ENCODE measurements at regions not wholly inside any gene's neighbourhood (a gene's known extent, or its start where the extent isn't known, plus 50 kb on each side); places are given as distances from the start of the nearest gene placed in this dataset.

- no peak for DNase-seq (ENCODE audit: low read depth)
Observed at GRCh38 chr22:49192857-49193250, 634.8 kb downstream of the BRD1 start.

- DNase-seq (ENCODE audit: low read depth): no peak
Observed at GRCh38 chr22:49192180-49192856, 635.4 kb downstream of the BRD1 start.

GRCh38 chr22:49191506-49191980 lies 636.1 kb downstream of the BRD1 start:
- no peak for DNase-seq (ENCODE audit: low read depth)

GRCh38 chr22:49190816-49191505 lies 636.7 kb downstream of the BRD1 start:
- DNase-seq (ENCODE audit: low read depth): no peak

GRCh38 chr22:49189871-49190270 lies 637.8 kb downstream of the BRD1 start:
- no peak for DNase-seq (ENCODE audit: low read depth)

- DNase-seq (ENCODE audit: low read depth): no peak
Observed at GRCh38 chr22:49188591-49188990, 639.1 kb downstream of the BRD1 start.

GRCh38 chr22:49188091-49188490 lies 639.6 kb downstream of the BRD1 start:
- no peak for DNase-seq (ENCODE audit: low read depth)

GRCh38 chr22:49186762-49187161 lies 640.9 kb downstream of the BRD1 start:
- DNase-seq (ENCODE audit: low read depth): no peak

- no peak for DNase-seq (ENCODE audit: low read depth)
Observed at GRCh38 chr22:49186293-49186692, 641.4 kb downstream of the BRD1 start.

- no peak for DNase-seq (ENCODE audit: low read depth)
Observed at GRCh38 chr22:49185312-49185969, 642.2 kb downstream of the BRD1 start.

GRCh38 chr22:49184736-49185135 lies 642.9 kb downstream of the BRD1 start:
- no peak for DNase-seq (ENCODE audit: low read depth)

- DNase-seq (ENCODE audit: low read depth): no peak
Observed at GRCh38 chr22:49183826-49184216, 643.9 kb downstream of the BRD1 start.

GRCh38 chr22:49183208-49183825 lies 644.4 kb downstream of the BRD1 start:
- DNase-seq (ENCODE audit: low read depth): no peak

- no peak for DNase-seq (ENCODE audit: low read depth)
Observed at GRCh38 chr22:49182416-49182815, 645.3 kb downstream of the BRD1 start.

GRCh38 chr22:49181942-49182341 lies 645.7 kb downstream of the BRD1 start:
- DNase-seq (ENCODE audit: low read depth): no peak

- no peak for DNase-seq (ENCODE audit: low read depth)
Observed at GRCh38 chr22:49181431-49181830, 646.2 kb downstream of the BRD1 start.

GRCh38 chr22:49180683-49181024 lies 647.0 kb downstream of the BRD1 start:
- no peak for DNase-seq (ENCODE audit: low read depth)

GRCh38 chr22:49179886-49180682 lies 647.6 kb downstream of the BRD1 start:
- DNase-seq (ENCODE audit: low read depth): no peak

GRCh38 chr22:49179175-49179574 lies 648.5 kb downstream of the BRD1 start:
- no peak for DNase-seq (ENCODE audit: low read depth)

GRCh38 chr22:49178246-49179005 lies 649.2 kb downstream of the BRD1 start:
- DNase-seq (ENCODE audit: low read depth): no peak

GRCh38 chr22:49177666-49178065 lies 650.0 kb downstream of the BRD1 start:
- no peak for DNase-seq (ENCODE audit: low read depth)

All from HS-5 (cell line).